ENCODE measurements at regions not wholly inside any gene's neighbourhood (a gene's known extent, or its start where the extent isn't known, plus 50 kb on each side); places are given as distances from the start of the nearest gene placed in this dataset.
"Not testable (repeated sequence)": the region's sequence is repeated elsewhere in the genome, so short reads cannot be mapped to it uniquely, and the experiment has no call there.

GRCh38 chr2:234406085-234406484 lies 90.8 kb downstream of the ARL4C start:
- DNase-seq (ENCODE audit: low read depth) = no peak

- no peak for DNase-seq (ENCODE audit: low read depth)
Observed at GRCh38 chr2:234405462-234405861, 91.4 kb downstream of the ARL4C start.

GRCh38 chr2:234404957-234405356 lies 91.9 kb downstream of the ARL4C start:
- no peak for DNase-seq (ENCODE audit: low read depth)

DNA sequence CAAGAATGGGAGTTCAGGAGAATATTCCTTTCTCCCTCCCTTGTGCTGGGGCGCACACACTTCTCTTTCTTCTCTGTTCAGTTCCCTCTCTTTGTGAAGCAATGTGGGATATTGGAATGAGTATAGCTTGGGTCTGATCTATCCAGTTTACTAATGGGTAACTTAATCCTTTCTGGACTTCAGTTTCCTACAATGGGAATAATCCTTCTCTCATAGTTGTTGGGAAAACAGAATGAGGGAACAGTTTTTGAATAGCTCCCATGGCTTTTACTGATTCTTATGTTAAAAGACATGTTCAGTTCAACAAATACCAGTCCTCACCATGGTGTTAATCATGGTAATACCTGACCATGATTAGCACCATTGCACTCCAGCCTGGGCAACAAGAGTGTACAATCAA lies 93.1 kb downstream of the ARL4C start:
- no peak for DNase-seq (ENCODE audit: low read depth)

GRCh38 chr2:234403074-234403473 lies 93.8 kb downstream of the ARL4C start:
- peak; percentile 56 for DNase-seq (ENCODE audit: low read depth)

DNA sequence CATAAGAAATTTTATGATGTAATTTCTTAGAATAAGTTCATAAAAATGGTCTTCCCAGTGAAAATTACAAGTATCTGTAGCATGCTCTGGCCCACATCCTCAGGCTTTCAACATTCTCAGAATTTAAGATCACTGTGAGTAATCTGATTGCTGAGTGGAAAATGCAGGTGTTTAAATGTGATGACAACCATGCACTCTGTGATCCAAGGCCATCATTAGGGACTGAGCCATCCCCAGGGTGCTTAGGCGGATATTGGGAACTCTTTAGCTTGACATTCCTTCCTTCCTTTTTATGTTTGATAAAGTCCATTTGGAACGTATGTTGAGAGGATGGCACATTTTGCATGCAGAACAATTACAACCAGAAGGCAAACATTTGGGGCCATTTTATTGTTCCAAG lies 95.5 kb downstream of the ARL4C start:
- no peak for DNase-seq (ENCODE audit: low read depth)

DNA sequence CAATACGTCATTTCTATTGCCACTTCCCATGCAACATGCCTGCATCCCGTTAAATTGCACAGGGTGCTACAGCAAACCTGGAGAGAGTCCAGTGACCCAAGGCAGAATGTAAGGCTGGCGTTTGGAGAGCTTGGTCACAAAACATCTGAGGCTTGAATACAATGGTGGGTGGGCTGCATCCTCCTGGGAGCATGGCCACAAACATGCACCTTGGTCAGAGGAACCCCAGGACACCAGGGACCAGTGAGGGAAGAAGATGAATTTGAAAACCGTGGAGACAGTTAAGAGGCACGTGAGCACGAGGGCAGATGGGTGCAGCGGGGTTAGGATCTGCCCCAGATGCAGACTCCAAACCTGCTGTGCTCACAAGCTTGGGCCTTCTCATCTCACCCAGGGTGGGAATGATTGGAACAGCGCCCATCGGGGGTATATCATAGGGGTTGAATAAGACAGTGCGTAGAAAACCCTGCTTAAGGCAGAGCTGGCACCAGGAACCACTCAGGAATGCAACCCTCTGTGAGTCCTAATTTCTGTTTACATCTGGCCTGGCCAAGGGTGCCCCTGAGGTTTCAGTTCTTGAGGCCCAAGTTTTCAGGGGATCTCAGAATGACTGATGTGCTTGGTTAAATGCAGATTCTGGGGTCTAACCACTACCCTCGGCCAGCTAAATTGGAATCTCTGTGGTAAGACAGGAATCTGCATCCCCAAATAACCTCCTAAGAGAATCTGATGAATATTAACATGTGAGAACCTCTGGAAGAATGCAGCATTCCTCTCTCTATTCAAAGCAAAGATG lies 97.2 kb downstream of the ARL4C start:
- DNase-seq (ENCODE audit: low read depth) = no peak

GRCh38 chr2:234398531-234398930 lies 98.3 kb downstream of the ARL4C start:
- DNase-seq (ENCODE audit: low read depth) = no peak

GRCh38 chr2:234395891-234396420 lies 100.9 kb downstream of the ARL4C start:
- no peak for DNase-seq (ENCODE audit: low read depth)

- DNase-seq (ENCODE audit: low read depth) = no peak
Observed at GRCh38 chr2:234394450-234394849, 102.4 kb downstream of the ARL4C start.

- no peak for DNase-seq (ENCODE audit: low read depth)
Observed at GRCh38 chr2:234393354-234393753, 103.5 kb downstream of the ARL4C start.

DNA sequence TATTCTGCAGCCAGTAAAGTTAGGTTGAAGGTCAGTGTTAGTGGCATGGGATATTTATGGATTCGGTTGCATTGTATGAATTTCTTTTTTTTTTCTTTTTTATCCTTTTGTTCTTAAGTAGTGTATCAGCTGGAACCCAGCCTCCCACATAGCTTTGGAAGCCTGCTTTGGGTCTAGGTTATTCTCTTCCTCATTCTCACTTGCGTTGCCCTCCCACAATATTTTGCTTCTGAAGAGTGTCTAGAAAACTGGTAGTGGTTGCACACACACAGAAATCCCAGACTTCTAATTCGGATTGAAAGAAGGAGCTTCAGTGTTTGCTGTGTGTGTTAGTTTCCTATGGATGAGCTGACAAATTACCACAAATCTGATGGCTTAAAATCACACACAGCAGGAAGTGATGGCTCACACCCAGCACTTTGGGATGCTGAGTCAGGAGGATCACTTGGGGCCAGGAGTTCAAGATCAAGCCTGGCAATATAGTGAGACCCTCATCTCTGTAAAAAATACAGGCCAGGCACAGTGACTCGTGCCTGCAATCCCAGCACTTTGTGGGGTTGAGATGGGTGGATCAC lies 104.8 kb downstream of the ARL4C start:
- no peak for DNase-seq (ENCODE audit: low read depth)

DNA sequence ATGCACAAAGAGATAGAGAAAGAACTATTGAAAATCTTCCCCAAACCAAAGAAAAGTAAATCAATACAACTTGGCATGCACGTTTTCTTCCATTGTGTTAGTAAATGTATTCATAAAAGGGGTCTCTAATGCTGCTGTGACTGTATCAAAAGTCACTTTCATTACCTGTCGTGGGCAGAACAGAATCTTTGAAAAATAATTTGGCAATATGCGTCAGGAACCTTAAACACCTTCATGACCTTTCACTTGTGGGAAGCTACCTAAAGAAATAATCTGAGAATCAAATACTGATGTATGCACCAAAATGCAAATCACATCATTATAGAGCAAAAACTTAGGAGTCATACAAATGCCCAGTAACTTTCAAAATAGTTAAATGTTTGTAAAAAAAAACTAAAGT lies 105.3 kb downstream of the ARL4C start:
- no peak for DNase-seq (ENCODE audit: low read depth)

DNA sequence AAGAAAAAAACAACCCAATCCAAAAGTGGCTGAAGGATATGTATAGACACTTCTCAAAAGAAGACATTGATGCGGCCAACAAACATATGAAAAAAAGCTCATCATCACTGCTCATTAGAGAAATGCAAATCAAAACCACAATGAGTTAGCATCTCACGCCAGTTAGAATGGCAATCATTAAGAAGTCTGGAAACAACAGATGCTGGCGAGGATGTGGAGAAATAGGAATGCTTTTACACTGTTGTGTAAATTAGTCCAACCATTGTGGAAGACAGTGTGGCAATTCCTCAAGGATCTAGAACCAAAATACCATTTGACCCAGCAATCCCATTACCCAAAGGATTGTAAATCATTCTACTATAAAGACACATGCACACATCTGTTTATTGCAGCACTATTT lies 107.2 kb downstream of the ARL4C start:
- not testable (repeated sequence) for DNase-seq (ENCODE audit: low read depth)

- DNase-seq (ENCODE audit: low read depth) = no peak
Observed at GRCh38 chr2:234388591-234388990, 108.3 kb downstream of the ARL4C start.

DNA sequence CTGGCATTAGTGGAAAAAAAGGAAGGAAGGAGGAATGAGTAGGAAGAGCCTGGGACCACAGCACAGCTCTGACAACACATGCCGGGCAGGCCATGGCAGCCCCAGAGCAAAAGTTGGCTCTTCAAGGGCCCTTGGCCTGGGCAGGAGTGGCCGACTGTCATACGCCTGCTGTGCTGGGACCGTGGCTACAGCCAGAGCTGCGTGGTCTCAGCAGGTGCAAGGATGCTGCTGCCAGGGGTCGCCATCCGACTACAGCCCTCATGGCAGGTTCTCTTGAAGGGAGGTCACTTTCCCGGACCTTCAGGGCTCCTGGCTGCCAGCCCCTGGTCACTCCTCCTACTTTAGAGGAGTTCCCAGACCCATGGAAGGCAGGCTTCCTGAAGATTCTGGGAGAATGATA lies 109.9 kb downstream of the ARL4C start:
- DNase-seq (ENCODE audit: low read depth) = no peak

- no peak for DNase-seq (ENCODE audit: low read depth)
Observed at GRCh38 chr2:234382131-234382530, 114.8 kb downstream of the ARL4C start.

- DNase-seq (ENCODE audit: low read depth) = not testable (repeated sequence)
Observed at GRCh38 chr2:234378958-234379357, 117.9 kb downstream of the ARL4C start.

GRCh38 chr2:234378440-234378839 lies 118.4 kb downstream of the ARL4C start:
- no peak for DNase-seq (ENCODE audit: low read depth)

- DNase-seq (ENCODE audit: low read depth) = peak; percentile 80
Observed at GRCh38 chr2:234377761-234378391, 119.0 kb downstream of the ARL4C start.

DNA sequence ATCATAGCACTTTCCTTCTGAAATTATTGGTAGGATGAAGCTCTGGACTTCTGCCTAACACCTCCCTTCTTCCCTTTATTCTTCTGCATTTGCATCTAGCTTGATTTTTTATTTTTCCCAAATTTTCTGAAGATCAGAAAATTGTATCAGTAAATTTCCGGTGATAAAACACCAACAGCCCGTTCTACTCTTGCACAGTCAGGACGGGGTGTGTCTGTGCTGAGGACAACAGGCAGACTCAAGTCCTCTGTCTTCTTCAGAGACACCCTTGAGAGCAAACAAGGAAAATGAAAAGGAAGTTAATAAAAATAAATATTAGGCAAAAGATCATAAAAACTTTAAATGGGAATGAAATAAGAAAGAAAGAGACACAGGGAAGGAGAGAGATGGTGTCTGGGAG lies 120.7 kb downstream of the ARL4C start:
- DNase-seq (ENCODE audit: low read depth) = no peak

- no peak for DNase-seq (ENCODE audit: low read depth)
Observed at GRCh38 chr2:234375176-234375880, 121.6 kb downstream of the ARL4C start.

GRCh38 chr2:234374736-234375135 lies 122.1 kb downstream of the ARL4C start:
- no peak for DNase-seq (ENCODE audit: low read depth)

Measured in GM04504 (cell line).